Trophoblast cell (in vitro differentiated cells and primary cell): ENCODE measurements at regions not wholly inside any gene's neighbourhood (a gene's known extent, or its start where the extent isn't known, plus 50 kb on each side); places are given as distances from the start of the nearest gene placed in this dataset.

Experiments used
- DNase-seq, 2 donors: peaks; one replicate each; pipeline ENCODE4 v3.0.0-alpha.2; 2016
- H2AFZ ChIP-seq: 2 replicates; pipeline ENCODE4 v1.6.1; 2013; ENCODE audit warnings: low read length, moderate library complexity, mild to moderate bottlenecking; ENCODE audit not compliant: insufficient read depth, poor library complexity
- H2AK5ac ChIP-seq: 2 replicates; pipeline ENCODE4 v1.6.1; 2013; ENCODE audit warnings: mild to moderate bottlenecking, low read length
- H2BK120ac ChIP-seq: 2 replicates; pipeline ENCODE4 v1.6.1; 2013; ENCODE audit warnings: low read length, mild to moderate bottlenecking, moderate library complexity; ENCODE audit not compliant: insufficient read depth, poor library complexity
- H2BK12ac ChIP-seq: 2 replicates; pipeline ENCODE4 v1.6.1; 2013; ENCODE audit warnings: mild to moderate bottlenecking, low read length, moderate library complexity
- H2BK5ac ChIP-seq: 2 replicates; pipeline ENCODE4 v1.6.1; 2013; ENCODE audit warnings: low read length, low read depth, moderate library complexity, mild to moderate bottlenecking; ENCODE audit not compliant: poor library complexity
- H3K14ac ChIP-seq: 2 replicates; pipeline ENCODE4 v1.6.1; 2013; ENCODE audit warnings: mild to moderate bottlenecking, low read length
- H3K18ac ChIP-seq: 2 replicates; pipeline ENCODE4 v1.6.1; 2013; ENCODE audit warnings: mild to moderate bottlenecking, low read length
- H3K23ac ChIP-seq: 2 replicates; pipeline ENCODE4 v1.6.1; 2013; ENCODE audit warnings: low read length
- H3K27ac ChIP-seq: 2 replicates; pipeline ENCODE4 v1.5.1; 2013; ENCODE audit warnings: low read depth, mild to moderate bottlenecking, inconsistent platforms, low read length, moderate library complexity
- H3K27me3 ChIP-seq: 2 replicates; pipeline ENCODE4 v1.6.1; 2013; ENCODE audit warnings: inconsistent platforms, mild to moderate bottlenecking, low read length, moderate library complexity; ENCODE audit not compliant: insufficient read depth
- H3K36me3 ChIP-seq, 2 experiments: 1 replicate in 1 of 2; 2 replicates in 1 of 2; pipeline ENCODE4 v1.6.1; 2013; ENCODE audit warnings: low read length in 2 of 2, mild to moderate bottlenecking in 2 of 2, moderate library complexity in 1 of 2; ENCODE audit not compliant: insufficient read depth in 2 of 2, control insufficient read depth in 1 of 2
- H3K4ac ChIP-seq: 2 replicates; pipeline ENCODE4 v1.6.1; 2013; ENCODE audit warnings: low read depth, mild to moderate bottlenecking, low read length, moderate library complexity
- H3K4me1 ChIP-seq, 2 experiments: 1 replicate in 1 of 2; 2 replicates in 1 of 2; pipeline ENCODE4 v1.6.1; 2013; ENCODE audit warnings: low read length in 2 of 2, mild to moderate bottlenecking in 2 of 2, moderate library complexity in 1 of 2; ENCODE audit not compliant: insufficient read depth in 2 of 2, control insufficient read depth in 1 of 2
- H3K4me2 ChIP-seq: 2 replicates; pipeline ENCODE4 v1.6.1; 2013; ENCODE audit warnings: inconsistent platforms, mild to moderate bottlenecking, low read length, moderate library complexity
- H3K4me3 ChIP-seq: 2 replicates; pipeline ENCODE4 v1.5.1; 2013; ENCODE audit warnings: mild to moderate bottlenecking, low read depth, low read length, inconsistent platforms
- H3K79me1 ChIP-seq: one replicate; pipeline ENCODE4 v1.6.1; 2013; ENCODE audit warnings: low read length
- H3K79me2 ChIP-seq: 2 replicates; pipeline ENCODE4 v1.6.1; 2013; ENCODE audit warnings: low read length, mild to moderate bottlenecking; ENCODE audit not compliant: control insufficient read depth, insufficient read depth, poor library complexity
- H3K9ac ChIP-seq: 2 replicates; pipeline ENCODE4 v1.6.1; 2013; ENCODE audit warnings: mild to moderate bottlenecking, low read length
- H3K9me3 ChIP-seq: 2 replicates; pipeline ENCODE4 v1.6.1; 2013; ENCODE audit warnings: low read depth, mild to moderate bottlenecking, control low read depth, inconsistent platforms, low read length; ENCODE audit not compliant: insufficient read depth
- H4K12ac ChIP-seq: 2 replicates; pipeline ENCODE4 v1.6.1; 2013; ENCODE audit warnings: low read depth, mild to moderate bottlenecking, low read length, moderate library complexity
- H4K8ac ChIP-seq: 2 replicates; pipeline ENCODE4 v1.6.1; 2013; ENCODE audit warnings: low read depth, mild to moderate bottlenecking, low read length, moderate library complexity
- H4K91ac ChIP-seq: one replicate; pipeline ENCODE4 v1.6.1; 2013; ENCODE audit warnings: low read depth, mild to moderate bottlenecking, low read length, moderate library complexity
- whole genome bisulfite sequencing: extraction: QIAGEN DNeasy Blood & Tissue Kit; methylation state at CpG from one replicate; pipeline ENCODE4 v1.1.7; 2013; ENCODE audit warnings: missing lambda C conversion rate; ENCODE audit not compliant: insufficient read length, insufficient coverage; ENCODE audit errors: extremely low coverage; 5-methylcytosine and 5-hydroxymethylcytosine counted together

DNA sequence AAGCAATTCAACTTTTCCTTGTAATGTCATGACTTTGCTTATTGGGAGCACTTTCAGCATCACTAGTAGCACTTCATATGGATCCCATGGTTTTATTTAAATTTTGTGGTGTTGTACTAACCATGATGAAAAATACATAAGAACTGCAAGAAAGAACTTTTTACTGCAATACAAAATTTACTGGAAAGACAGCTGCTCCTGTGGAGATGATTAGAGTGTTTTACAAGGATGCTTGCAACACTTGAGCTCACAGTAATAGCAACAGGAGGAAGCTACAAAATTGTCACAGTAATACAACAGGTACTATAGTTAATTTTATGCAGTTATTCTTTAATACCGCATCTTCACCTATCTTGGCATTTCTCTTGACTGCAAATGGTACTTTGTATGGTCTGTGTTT lies 158.3 kb upstream of the TSLP start:
- Histone ChIP-seq H3K23ac (no peak overlapping the region), H3K4me2 (no peak overlapping the region), H2BK12ac (no peak overlapping the region), H3K27ac (no peak overlapping the region), H3K36me3 (no peaks in the 10 kb centered on the region), H3K4me1 (peaks cover 3 to 4% of the 10 kb centered on the region in 2 experiments), H2BK5ac (no peak overlapping the region), H2AK5ac (no peak overlapping the region), H2AFZ (no peak overlapping the region), H2BK120ac (no peak overlapping the region), H4K91ac (no peak overlapping the region), H3K79me1 (peaks cover 5% of the 10 kb centered on the region), H3K4ac (no peak overlapping the region), H3K14ac (no peak overlapping the region), H3K27me3 (no peaks in the 10 kb centered on the region), H3K9me3 (no peaks in the 10 kb centered on the region), H4K8ac (no peak overlapping the region), H3K4me3 (no peak overlapping the region), H4K12ac (no peak overlapping the region), H3K9ac (no peak overlapping the region), H3K79me2 (no peaks in the 10 kb centered on the region), H3K18ac (no peak overlapping the region)
- no CpG with 5 or more reads among the region's 1 CpG for WGBS
- DNase-seq: no peak

DNA sequence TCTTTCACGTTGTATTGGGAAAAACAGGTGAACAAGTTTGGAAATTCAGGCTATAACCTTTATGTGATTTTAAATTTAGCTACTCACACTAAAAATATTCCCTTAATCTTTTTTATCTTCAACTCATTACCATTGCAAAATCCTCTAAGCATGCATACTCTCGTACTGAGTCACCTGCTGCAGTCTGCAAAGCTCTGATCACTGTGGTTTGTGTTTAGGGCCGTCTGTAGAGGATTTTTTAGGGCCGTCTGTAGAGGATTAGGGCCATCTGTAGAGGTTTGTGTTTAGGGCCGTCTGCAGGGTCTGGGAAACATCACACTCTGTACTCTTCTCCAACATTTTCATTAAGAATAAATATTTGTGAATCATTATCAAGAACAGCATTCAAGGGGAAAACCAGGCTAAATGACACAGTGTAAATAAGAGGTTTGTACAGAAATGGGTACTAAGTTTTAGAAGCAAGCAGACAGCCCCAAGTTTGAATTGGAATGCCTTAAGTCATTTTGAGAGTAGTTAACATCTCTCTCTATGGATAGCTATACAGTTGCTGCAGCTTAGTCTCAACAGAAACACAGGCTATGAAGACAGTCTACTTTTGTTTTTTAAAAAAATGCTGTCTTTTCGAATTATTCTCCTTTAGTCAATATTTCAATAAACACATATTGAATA lies 155.0 kb upstream of the TSLP start:
- Histone ChIP-seq H3K4me2 (peak overlapping the region; percentile 48), H3K9me3 (no peaks in the 10 kb centered on the region), H2AK5ac (no peak overlapping the region), H2BK5ac (peak overlapping the region; percentile 39), H3K14ac (no peak overlapping the region), H3K18ac (no peak overlapping the region), H4K12ac (no peak overlapping the region), H3K4me1 (peaks cover 4 to 7% of the 10 kb centered on the region in 2 experiments), H3K9ac (no peak overlapping the region), H3K27ac (peak overlapping the region; percentile 77), H4K8ac (no peak overlapping the region), H2BK12ac (no peak overlapping the region), H2BK120ac (no peak overlapping the region), H3K4ac (no peak overlapping the region), H3K27me3 (no peaks in the 10 kb centered on the region), H3K79me2 (no peaks in the 10 kb centered on the region), H4K91ac (no peak overlapping the region), H3K36me3 (no peaks in the 10 kb centered on the region), H2AFZ (no peak overlapping the region), H3K79me1 (peaks cover 5% of the 10 kb centered on the region), H3K23ac (no peak overlapping the region), H3K4me3 (no peak overlapping the region)
- peak; percentile 41 to 85 for DNase-seq
- no CpG with 5 or more reads among the region's 6 CpGs for WGBS

DNA sequence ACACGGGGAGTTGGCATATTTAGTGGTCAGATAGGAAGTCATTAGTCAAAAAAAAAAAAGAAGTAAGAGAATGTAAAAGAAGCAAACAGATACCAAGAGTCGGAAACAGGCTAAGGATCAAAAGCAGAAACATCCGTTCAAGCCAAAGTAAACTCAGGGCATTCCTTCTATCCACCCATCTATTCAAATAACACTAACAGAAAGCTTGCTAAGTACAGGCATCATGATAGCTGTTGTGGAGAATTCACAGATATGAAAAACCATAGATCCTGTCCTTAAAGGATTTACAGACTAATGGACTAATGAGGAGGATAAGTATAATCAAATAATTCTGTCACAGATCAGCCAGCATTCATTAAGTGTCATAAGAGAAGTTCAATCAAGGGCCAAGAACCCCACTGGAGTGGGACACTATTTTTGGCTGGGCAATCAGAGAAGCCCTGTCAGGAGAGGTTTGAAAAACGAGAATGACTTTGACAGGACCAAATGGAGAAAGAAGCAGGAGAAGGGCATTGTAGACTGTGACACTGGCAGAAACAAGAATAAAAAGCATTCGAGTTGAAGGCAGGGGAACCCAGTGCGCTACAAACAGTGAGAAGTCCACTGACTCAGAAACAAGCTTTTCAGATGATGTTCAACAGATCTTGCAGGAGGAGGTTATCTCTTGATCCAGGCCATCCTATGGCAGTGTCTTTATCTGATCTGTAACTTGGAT lies 154.2 kb upstream of the TSLP start:
- Histone ChIP-seq H3K79me1 (peaks cover 5% of the 10 kb centered on the region), H2BK120ac (no peak overlapping the region), H2AFZ (no peak overlapping the region), H3K4me1 (peaks cover 4 to 7% of the 10 kb centered on the region in 2 experiments), H3K4me3 (no peak overlapping the region), H2BK12ac (no peak overlapping the region), H3K79me2 (no peaks in the 10 kb centered on the region), H3K23ac (no peak overlapping the region), H3K9me3 (no peaks in the 10 kb centered on the region), H3K14ac (no peak overlapping the region), H3K27me3 (no peaks in the 10 kb centered on the region), H3K36me3 (no peaks in the 10 kb centered on the region), H2AK5ac (no peak overlapping the region), H4K8ac (no peak overlapping the region), H3K18ac (no peak overlapping the region), H4K91ac (no peak overlapping the region), H4K12ac (no peak overlapping the region), H3K4ac (no peak overlapping the region), H2BK5ac (peak overlapping the region; percentile 39), H3K9ac (no peak overlapping the region), H3K4me2 (peak overlapping the region; percentile 26), H3K27ac (peak overlapping the region; percentile 87)
- no CpG with 5 or more reads among the region's 6 CpGs for WGBS
- peak in 1 of 2 donors; percentile 24 for DNase-seq

DNA sequence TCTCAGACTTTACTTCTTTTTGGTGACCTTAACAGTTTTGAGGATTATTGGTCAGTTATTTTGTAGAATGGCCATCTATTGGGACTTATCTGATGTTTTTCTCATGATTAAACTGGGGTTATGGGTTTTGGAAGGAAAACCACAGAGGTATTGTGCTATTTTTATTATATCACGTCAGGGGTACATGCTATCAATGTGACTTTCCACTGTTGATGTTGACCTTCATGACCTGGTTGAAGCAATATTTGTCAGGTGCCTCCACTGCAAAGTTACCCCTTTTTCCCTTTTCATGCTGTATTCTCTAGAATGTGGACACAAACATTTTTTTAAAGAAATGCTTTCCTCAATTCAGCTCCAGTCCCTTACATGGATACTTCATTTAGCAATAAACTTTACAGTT lies 152.8 kb upstream of the TSLP start:
- no peak for DNase-seq
- Histone ChIP-seq H3K9ac (no peak overlapping the region), H2BK120ac (no peak overlapping the region), H3K14ac (no peak overlapping the region), H2AK5ac (no peak overlapping the region), H3K9me3 (no peaks in the 10 kb centered on the region), H3K79me1 (peaks cover 5% of the 10 kb centered on the region), H3K4me2 (no peak overlapping the region), H2AFZ (no peak overlapping the region), H4K91ac (no peak overlapping the region), H3K4ac (no peak overlapping the region), H3K79me2 (no peaks in the 10 kb centered on the region), H2BK5ac (no peak overlapping the region), H3K4me3 (no peak overlapping the region), H2BK12ac (no peak overlapping the region), H3K27ac (no peak overlapping the region), H3K18ac (no peak overlapping the region), H4K8ac (no peak overlapping the region), H3K36me3 (no peaks in the 10 kb centered on the region), H3K4me1 (peaks cover 4 to 7% of the 10 kb centered on the region in 2 experiments), H3K23ac (no peak overlapping the region), H3K27me3 (no peaks in the 10 kb centered on the region), H4K12ac (no peak overlapping the region)
- no CpG with 5 or more reads among the region's 1 CpG for WGBS
